ENCODE measurements at regions not wholly inside any gene's neighbourhood (a gene's known extent, or its start where the extent isn't known, plus 50 kb on each side); places are given as distances from the start of the nearest gene placed in this dataset.
"Not testable (repeated sequence)": the region's sequence is repeated elsewhere in the genome, so short reads cannot be mapped to it uniquely, and the experiment has no call there.

DNA sequence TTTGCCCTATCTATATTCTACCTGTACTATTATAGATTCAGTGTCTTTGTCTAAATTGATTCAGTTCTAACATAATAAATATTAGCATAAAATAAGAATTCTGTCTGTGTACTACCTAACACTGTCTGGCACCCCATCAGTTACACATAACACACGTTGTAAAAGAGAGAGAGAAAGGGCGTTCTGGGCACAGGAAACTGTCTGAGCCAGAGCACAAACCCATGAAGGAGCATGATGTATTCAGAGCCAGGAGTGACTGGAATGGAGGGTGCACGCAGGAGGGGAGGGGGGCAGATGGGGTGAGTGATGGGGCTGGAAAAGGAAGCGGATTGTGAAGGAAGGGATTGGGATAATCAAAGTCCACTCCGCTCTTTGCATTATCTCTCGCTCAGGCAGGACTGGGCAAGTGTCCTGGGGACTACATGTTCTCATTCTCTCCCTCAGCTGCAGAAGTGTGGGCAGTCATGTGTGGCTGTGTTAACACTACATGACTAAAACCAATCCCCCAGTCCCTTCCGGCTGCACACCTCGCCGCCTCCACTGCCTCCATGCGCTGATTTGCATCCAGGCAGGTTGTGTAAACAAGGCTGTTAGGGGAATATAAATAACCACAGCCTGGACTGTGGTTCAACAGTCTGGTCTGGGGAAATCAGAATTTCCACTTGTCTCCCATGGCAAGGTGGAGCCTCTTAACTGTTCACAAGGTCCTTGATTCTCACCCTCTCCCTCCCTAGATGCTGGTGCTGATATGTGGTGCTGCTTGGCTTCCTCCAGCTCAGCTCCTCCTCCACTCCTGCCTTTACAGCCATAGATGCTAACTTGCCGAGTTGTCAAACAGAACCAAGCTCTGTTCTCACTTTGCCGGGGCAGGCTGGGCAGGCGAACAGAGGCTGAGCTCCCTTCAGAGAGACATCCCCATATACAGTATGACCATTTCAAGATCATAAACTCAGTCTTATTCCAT is 367.5 kb upstream of the BRINP1 start:
- no peak for DNase-seq

DNA sequence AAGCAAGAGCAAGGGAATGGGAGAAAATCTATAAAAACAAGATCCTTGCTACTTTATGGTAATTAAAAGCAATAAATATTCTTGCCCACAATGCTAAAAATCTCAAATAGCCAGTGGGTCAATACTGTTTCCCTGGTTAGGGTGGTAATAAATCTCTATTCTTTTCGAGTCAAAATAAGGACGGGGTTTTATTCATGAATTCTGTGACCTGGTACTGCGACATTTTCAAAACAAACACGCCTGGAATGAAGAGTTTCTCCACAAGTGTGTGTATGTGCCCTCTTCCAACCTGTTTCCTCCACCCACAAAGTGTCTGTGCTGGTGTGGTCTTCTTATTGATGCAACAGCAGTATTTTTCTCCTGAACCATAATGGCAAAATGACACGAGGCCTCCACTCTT is 358.8 kb upstream of the BRINP1 start:
- no peak for DNase-seq

DNA sequence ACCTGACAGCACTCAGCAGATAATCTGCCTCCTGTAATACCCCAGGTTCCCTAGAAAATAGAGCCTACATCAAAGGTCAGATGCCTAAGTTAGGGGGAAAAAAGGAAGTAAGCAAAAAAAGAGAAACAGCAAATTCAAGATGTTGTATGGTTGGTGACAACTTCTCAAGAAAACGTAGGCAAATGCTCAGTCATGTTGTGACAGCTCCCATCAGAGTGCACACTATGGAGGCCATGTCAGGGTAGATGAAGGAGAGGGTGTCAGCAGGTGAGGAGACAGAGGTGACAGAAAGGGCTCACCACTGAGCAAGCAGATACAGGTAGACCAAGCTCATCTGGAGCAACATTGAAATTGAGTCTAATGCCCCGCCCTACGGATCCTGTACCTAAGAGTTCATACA is 356.8 kb upstream of the BRINP1 start:
- DNase-seq, result no peak

DNA sequence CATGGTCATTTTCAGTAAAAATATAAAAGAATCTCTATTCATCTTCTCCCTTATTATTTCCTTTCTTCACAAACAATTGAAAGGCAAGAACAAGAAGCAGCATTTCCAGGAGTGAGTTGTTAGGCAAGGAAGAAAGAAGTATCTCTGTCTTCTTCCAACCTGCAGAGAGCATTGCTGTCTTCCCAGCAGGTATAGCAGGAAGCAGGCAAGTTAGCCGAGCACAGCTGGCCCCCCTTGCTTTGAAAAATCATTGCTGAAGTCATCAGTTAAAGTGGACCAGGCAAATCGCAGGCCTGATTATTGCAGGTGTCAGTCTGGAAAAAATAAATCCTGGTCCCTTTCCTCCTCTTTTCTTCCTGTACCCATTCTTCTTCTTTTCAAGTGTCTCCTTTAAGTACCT is 353.1 kb upstream of the BRINP1 start:
- no peak for DNase-seq

DNA sequence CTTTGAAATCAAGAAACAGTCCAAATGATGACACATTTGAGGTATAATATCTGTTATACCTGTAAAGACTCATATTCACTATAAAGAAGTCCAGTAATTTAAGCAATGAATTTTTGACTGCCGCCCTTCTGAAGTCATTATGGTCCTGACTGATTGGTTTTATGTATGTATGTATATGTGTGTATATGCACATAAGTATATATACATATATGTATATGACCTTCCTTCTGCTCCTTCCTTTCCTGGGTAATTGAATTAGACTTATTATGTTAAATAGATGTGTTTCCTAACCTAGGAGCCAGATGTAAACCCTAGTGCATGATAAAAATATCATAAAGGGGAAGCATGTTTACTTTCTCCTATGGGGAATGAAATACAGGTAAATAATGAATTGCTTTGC is 343.1 kb upstream of the BRINP1 start:
- DNase-seq, result no peak

DNA sequence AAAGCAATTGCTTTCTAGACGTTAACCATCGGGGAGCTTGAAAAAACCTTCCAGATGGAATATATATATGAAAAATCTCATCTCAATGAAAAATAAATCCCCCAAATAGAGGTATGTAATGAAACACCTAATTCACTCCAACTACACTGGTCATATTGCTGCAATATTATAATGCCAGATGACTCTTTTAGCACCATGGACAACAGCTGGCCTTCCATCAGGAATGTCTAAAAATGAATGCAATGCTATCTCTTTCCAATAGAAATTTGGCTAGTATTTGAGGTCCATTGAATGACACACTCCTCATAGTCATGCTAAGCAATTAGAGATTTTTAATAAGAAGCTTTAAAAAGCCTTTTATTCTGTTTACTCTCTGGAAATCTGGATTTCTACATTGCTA is 340.2 kb upstream of the BRINP1 start:
- DNase-seq, result no peak

DNA sequence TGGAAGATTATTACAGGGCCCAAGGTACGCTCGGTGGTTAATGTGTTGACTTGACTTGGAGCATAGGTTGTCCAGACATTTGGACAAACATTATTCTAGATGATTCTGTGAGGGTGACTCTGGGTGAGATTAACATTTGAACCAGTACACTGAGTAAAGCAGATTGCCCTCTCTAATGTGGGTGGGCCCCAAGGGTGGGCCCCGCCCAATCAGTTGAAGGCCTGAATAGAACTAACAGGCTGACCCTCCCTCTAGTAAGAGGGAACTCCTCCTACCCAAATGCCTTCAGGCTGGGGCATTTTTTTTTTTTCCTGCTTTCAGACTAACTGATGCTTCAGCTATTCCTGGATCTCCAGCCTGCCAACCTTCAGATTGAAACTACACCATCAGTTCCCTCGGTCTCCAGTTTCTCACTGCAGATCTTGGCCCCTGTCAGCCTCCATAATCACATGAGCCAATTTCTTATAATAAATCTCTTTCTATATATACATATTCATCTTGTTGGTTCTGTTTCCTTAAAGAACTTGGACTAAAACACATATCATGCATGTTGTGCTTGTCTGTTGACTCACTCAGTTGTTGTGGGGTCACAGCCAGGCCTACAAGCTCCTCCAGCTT is 338.1 kb upstream of the BRINP1 start:
- DNase-seq, result no peak

DNA sequence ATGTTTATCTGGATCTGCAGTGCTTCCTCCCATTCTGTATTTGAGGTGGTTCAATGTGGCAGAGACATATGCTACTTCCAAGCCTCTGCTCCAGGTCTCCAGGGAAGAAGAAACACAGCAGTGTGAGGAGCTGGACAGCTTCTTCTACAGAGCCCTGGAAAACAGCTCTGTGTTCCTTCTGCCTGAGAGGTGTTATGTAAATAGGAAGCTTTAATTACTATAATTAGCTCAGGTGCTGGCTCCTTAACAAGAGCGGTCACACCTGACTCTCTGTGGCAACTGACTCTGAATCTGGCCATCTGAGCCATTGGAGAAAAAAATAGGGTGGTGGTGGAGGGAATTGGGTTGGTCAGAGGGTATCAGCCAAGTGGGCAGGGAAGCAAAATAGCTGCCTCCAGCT is 332.4 kb upstream of the BRINP1 start:
- DNase-seq, result peak; percentile 17 to 62

DNA sequence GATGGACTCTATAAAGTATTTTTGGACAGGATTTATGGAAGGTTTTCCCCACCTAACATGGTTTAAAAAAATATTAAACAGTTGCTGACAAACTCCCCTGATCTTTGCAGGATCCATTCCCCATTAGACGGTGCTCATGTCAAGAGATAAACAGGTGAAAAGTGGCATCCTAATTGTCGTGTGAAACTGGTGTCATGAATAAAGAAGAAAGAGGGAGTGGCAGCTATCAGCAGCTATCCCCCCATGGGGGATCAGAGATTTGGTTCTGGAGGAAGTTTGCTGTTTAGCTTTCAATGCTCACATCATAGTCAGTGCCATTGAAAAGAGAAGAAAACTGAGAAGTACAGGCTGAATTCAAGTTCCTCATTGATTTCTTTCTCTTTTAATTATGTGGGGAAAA is 329.3 kb upstream of the BRINP1 start:
- no peak for DNase-seq

DNA sequence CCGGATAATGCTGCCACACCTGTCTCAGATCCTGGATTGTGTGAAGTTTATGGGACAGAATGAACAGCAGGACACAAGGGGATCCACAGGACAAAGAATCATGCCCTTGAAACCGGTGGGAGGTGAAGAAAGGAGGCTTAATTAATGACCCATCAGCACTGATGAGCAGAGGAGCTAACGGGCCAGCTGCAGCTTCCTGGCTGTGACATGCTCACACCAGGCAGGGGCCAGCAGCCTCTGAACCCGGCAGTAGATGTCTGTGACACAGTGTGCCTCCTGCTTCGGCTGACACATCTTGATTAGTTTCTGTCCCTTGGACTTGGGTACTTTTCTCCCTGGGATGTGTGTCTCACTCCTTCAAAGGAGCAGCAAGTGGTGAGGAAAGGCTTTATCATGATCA is 328.8 kb upstream of the BRINP1 start:
- DNase-seq, result no peak

DNA sequence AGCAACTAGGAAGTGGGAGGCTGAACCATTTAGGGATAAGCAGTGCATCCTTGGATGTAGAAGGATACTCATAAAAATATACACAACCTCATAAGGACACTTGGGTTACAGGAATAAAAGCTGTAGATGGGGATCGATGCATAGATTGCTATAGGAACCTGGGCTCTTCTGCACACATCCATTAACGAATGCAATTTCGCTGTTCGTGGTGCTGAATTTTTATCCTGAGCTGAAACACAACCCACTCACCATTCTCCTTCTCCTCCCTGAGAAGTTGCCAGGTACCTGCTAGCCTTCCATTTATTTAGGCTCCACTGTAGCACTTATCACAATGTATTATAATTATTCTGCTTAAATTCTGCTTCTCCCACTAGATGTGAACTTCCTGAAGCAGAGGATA is 320.6 kb upstream of the BRINP1 start:
- DNase-seq, result no peak

DNA sequence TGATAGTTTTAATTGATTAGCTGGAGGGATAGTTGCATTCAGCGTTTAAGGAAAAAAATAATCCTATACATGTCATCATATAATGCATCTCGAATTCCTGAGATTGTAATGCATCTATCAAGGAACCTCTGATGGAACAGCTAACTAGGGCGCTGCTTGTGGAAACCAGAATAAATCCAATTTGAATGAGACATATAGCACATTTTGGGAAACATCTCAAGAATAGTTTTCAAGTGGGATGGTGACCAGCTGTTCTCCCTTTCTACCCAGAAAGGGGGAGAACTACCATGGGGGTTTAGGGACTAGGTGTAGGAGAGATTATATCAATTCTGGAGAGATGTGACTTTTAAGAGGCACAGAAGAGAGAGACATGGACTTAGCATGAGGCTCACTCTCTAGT is 319.3 kb upstream of the BRINP1 start:
- DNase-seq, result no peak

DNA sequence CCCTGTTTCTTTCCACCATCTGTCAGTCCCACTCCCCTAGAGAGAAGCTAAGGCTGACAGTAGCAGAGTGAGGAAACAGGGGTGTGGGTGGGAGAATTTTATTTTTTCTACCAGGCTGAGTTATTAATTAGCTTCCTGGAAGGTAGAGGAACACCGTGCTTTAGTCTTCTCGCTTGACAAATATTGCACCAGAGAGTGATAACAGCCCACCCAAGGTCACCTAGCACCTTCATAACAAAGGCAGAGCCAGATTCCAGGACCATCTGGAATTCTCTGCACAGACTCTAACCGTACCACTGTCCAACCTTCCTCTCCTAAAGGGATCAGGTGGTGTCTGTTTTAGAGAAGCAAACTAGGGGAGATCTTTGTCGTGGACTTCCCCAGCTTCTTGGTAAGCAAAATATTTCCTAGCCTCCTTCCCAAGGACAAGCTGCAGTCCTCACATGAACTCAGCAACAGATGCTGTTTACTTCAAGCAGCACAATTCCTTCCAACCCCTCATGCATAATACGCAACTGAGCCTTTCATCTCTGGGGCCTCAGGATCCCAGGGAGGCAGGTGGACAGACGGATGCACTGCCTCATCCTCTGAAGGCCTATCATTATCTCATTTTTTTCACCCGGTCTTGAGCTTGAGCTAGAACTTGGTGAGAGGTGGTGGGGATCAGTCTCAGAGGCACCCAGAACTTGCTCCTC is 308.7 kb upstream of the BRINP1 start:
- DNase-seq, result no peak

DNA sequence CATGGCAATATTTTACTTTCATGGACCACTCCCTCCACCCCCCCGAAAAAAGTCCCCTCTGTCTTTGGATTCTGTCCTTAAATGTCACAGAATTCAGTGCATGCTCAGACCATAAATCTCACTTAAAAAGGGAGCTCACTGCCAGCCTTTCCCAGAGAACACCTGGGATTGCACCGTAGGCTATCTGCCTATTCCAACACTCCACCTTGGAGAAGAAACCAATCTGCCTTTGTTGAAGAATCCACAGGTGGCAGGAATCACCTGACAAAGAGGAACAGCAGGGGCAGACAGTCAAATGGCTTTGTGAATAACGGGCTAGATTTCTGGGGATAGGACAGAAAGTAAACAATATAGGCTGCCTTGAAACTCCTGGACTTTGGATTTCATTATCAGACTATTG is 306.7 kb upstream of the BRINP1 start:
- no peak for DNase-seq

DNA sequence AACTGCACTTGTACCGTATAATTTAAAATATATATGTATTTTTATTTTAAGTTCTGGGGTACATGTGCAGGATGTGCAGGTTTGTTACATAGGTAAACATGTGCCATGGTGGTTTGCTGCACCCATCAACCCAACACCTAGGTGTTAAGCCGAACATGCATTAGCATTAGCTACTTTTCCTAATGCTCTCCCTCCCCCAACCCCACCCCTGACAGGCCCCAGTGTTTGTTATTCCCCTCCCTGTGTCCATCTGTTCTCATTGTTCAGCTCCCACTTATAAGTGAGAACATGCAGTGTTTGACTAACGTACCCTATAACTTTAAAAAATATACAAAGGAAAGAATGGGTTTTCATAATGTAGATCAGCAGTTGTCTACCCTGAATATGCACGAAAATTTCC is 303.5 kb upstream of the BRINP1 start:
- not testable (repeated sequence) for DNase-seq

DNA sequence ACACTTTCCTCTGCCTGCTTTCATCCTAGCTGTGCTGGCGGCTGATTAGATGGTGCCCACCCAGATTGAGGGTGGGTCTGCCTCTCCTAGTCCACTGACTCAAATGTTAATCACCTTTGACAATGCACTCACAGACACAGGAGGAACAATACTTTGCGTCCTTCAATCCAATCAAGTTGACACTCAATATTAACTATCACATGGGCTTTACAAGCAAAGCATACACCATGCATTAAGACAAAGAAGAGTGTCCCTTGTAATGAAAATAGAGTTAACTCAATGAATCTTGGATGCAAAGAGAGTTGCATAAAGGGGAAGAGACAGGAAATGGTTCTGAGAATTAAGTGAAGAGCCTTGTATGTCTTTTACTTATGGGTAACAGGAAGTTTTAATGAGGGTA is 298.7 kb upstream of the BRINP1 start:
- no peak for DNase-seq

DNA sequence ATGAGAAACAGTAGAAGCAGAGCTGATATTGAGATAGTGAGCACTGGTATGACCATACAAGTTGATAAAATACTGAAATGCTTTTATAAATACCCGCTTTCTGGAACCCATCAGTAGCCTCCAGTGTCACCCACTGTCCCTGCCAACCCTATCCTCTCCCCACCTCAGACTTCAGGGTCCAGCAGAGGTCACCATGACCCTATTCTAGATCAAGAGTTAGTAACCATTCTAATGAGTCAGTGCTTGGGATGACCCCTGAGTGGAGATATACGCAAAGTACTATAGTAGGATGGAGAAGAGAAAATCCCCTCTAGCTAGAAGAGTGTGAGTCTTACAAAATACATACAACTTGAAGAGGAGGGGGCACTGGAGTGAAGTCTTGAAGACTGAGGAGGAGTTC is 297.9 kb upstream of the BRINP1 start:
- DNase-seq, result no peak

DNA sequence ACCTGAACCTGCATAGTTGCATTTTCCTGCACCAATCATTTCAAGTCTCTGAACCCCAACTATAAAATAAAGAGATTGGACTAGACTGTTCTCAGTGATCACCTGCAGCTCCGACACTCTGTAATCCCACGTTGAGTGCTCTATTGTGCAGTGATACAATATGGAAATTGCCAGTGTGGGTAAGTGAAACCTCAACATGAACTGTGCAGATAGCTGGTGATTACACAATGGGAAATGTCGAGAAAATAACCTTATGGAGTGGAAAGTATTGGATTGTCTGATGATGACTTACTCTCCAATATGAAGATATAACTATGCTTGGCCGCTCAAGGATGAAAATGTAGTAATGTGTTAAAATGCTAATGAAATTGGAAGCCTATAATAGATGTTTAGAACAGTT is 293.1 kb upstream of the BRINP1 start:
- no peak for DNase-seq

DNA sequence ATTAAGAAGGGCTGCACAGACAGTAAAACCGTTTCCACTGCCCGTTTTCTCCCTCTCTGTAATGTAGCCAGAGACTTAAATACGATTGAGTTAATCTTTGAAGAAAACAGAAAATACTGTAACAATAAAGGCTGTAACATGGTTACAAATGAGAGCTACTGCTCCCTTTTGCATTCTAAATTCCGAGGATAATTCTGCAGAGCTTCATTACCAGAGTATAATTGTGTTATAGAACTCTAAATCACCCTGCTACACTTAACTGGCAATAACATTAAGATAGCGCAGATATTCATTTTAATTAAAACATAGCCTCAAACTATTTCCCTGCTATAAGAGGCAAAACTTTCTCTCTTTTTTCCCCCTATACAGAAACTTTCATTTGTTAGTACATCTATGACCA is 283.7 kb upstream of the BRINP1 start:
- no peak for DNase-seq

DNA sequence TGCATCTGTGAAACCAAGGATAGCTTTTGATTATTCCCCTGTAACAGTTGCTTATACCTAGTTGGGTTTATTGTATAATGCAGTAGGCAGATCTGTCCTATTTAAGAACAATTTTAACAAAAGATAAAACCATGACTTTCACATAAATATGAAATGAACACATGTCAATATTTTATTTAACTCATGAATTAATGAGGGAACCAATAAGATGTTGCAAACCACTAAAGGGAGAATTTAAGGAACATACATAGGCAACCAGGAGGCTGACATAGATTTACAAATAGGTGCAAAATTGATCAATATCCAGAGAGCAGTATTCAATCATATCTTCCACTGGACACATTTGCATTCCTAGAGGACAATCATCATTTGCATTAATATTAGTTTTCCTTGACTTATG is 280.0 kb upstream of the BRINP1 start:
- DNase-seq, result no peak

DNA sequence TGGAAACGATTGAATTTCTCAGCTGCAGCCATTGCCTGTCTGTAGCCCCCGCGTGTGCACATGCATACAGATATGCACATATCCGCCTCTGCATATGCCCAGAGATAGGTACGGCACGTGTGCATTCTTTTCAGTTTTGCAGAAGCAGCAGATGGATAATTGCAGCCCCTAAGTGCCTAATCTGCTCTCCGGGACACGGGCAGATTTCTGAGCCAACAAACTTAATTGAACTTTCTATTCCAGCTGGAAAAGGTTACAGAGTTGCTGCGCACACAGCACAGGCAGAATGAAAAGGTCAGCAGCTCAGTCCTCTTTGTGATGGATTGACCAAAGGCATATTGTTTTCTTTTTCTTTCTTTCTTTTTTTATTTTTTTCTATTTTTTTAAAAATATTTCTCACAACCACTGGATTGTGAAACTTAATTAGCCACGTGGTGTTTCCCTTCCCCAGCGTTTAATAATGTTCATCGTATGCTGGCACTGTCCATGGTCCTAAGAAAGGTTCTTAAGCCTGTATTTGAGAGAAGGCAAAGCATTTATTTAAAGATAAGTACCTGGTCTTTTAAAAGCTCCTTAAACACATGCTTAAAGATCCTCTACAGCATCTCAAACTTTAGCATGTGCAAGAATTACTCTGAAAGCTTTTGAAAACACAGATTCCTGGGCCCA is 270.2 kb upstream of the BRINP1 start:
- no peak for DNase-seq

DNA sequence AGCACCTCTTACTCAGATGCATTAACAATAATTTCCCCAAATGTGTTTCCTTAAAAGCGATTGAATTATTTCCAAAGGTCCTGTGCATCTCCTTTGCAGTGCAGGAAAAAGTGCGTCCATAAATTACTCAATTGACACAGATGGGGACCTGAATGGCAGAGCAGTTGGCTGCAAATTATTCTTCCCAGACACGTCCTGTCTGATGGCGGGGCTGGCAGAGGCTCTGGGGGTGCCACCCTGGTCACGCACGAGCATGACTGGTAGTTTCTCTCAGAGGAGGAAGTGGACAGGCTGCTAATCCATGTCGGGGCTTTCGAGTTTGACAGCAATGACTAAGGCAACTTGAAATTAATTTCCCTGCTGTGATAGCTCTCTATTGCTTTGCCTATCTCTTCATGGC is 264.8 kb upstream of the BRINP1 start:
- no peak for DNase-seq

DNA sequence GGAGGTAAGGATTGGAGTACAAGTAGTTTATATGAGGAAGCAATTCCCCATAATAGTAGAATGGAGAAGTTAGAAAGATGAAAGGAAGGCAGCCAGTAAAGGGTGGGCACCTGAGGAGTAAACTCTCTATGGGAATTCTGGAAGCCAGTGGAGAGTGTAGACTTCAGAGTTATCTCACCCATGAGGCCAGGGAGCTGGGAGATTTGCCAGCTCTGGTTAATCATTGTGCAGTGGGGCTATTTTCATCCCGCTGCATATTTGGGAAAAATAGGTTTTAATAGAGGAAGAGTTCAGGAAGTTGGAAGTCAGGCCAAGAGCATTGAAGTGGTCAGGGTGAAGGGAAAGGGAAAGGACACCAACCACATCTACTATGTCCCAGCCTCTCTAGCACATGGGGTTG is 242.3 kb upstream of the BRINP1 start:
- DNase-seq, result no peak

Data from cerebellar nuclear complex (tissue), 1 donor.